ENCODE measurements at regions not wholly inside any gene's neighbourhood (a gene's known extent, or its start where the extent isn't known, plus 50 kb on each side); places are given as distances from the start of the nearest gene placed in this dataset.

DNA sequence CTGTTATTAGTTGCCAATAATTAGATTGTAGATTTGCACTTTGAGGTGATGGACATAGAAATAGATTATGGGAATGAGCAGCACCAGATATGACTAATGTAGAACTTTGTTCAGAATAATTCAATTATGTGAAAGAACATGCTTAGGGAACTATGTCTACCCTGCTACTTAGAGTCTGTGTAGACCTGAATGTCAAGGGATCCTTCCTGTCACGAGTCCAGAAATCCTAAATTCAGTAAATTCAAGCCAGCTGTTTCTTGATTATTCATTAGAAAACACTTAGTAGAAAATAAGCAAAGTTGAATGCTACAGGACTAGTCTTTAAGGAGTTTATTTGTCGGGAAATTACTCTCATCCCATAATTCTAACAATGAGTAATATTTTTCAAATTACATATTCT is 887.3 kb upstream of the SEMA6A start:
- no peak for DNase-seq

GRCh38 chr5:117461403-117461802 is 886.8 kb upstream of the SEMA6A start:
- DNase-seq: no peak

- no peak for DNase-seq
These were observed 883.0 kb upstream of the SEMA6A start for GRCh38 chr5:117457656-117458055.

DNA sequence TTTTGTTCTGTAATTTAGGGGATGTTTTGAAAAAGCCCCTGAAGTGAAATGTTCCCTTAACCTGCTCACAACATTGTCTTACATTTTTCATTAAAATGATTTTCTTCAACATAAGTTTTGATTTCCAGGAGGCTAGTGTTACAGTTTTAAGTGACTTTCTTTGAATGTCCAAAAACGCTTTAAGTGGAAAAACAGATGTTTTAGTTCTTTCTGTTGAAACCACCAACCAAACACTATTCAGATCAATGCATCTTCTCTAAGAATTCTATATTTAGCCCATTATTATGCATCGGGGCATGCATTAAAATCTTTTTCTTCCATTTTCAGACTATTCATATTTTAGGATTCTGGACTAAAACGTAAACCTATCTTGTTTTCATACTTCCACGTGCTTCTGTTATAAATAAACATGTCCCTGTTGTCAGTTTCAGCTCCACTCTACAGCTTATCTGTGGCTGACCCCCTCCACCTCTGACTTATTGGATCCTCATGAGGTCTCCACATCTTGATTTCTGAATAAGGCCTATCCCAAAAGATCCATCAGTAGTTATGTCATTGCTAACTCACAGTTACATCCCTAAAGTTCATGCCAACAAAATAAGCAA is 882.3 kb upstream of the SEMA6A start:
- no peak for DNase-seq

DNA sequence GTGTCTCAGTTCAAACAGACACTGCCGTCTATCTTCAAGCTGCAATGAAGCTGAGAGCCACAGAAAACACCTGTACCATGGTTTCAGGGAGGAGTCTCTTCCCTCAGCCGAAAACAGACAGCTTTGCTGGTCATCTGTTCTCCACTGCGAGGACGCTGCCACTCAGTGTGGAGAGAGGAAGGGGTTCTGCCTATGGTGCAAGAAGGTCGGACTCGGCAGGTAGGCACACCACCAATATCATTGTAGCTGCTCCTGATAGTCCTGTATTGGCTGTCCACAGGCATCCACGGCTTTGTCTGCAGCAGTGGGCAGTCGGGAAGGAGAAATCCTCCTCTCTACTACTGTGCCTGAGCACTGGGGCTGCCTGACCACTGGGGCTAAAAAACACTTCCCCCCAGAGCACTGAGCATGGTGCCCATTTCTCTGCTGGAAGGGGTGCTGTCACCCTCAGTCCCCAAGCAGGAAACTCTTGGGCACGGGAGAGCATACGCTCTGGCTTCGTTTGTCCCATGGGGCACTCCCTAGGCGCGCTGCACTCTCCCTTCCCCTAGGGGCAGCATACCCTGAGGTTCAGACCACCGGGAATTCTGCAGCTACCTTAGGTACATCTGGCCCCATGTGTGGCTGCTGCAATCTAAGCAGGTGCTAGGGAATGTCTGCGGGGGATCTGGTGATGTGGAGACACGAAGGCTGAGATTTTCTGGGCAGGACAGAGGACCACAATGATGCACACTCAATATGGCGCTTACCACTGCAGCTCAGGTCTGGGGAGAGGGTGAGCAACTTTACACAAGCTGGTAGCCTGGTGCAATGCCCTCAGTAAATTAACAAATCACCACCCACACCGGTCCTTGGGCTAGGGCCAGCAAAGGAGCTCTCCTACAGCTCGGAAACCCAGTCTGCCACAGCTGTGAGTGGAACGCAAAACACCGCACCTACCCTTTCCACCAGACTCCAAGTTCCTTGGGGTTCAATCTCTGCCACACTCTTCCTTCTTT is 880.9 kb upstream of the SEMA6A start:
- no peak for DNase-seq

- DNase-seq: peak; percentile 16
These were observed 880.1 kb upstream of the SEMA6A start for GRCh38 chr5:117454716-117455212.

DNA sequence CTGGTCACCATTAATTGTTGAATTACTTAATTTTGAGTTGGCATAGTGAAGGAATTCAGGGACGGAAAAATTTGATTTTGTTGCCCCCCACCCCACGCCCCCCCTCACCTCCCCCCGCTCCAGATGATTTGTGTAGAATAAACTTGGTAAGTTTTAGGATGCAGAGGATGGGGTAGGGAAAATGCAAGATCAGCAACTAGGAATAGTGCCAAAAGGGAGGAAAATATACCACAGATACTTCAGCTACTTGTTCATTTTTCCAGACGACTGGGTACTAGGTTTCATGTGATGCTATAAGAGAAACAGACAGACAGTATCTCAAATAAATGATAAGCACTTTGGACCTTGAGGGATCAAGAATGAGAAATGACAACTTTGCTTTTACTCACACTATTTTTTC is 862.2 kb upstream of the SEMA6A start:
- no peak for DNase-seq

DNA sequence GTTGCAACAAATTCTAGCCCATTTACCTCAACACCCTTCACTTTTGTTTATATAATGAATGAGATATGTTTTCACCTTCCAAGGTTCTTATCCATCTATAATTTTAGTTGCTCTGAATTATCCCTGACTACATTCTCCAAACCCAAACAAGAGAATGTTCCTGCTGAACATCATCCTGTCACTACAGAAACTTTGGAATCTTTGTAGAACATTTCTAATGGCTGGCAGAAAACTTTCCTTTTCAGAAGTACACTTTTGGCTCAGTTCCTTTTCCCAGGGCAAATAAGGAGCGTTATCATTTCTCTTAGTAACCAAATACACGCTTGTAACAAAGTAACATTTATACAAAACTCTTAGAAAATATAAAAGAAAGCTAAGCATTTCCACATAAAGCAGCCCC is 860.6 kb upstream of the SEMA6A start:
- no peak for DNase-seq

- DNase-seq: no peak
These were observed 859.6 kb upstream of the SEMA6A start for GRCh38 chr5:117434254-117434653.

DNA sequence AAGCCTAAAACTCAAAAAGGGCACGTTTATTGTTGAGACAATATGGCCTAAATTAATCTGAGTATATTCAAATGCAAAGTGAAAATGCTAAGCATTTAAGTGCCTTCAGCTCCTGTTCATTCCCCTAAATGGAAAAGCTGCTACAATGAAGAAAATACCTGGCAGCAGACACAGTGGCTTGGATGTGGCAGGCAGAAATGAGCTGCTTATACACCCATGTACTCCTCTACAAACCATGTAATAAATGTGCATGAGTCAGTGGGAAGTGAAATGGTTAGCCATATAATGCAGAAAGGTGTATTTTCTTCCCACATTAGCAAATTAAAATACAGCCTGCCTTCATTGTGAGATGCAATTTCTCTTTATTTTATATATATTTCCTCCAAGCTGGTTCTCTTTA is 859.2 kb upstream of the SEMA6A start:
- DNase-seq: no peak

DNA sequence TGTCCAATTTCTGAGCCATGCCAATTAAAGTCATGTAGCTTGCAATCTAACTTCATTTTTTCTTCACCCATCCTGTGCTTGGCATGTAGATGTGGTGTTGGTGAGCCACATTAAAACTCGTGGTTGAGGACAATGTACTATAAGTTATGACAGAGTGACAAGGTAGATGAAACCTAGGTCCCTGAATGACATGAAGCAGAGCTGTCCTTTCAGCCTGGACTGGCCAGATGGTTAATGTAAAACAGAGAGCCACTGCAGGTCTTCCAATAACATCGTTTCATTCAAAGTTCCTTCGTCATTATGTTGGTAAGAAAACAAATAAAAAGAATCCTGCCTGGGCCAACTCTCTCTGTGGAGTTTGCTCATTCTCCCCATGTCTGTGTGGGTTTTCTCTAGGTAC is 856.5 kb upstream of the SEMA6A start:
- no peak for DNase-seq

DNA sequence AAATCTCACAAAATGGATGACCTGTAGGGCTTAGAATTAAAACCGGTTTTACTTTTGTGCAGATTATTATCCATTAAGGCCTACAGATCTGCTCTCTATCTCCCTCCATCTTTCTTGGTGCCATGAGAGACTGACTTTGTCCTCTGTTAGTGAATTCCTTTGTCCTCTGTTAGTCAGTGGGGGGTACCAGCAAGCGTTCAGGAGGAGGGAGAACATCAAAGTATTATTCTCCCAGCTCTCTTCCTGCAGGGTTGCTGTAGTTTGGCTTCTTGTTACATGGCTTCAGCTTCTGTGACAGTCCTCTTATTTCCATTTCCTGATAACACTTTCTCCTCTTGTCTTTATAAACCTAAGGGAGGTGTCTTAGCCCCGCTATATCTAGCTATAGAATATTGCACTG is 850.5 kb upstream of the SEMA6A start:
- no peak for DNase-seq

DNA sequence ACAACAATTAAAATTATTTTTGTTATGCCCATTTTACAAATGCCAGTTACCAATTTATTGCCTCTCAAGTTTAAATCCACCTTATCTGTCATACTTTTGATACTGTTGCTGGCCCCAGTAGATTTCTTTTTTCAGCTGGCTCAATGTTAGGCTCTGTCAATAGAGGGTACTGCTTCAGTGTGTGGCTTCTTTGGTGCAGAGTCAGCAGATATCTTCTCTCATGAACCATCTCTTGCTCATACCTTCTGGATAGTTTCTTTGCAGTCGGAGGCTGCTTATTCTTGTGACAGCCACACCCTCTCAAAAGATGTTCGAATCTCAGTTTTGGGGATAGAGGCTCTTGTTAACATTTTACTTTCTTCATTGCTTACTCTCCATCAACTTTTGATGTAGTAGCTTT is 849.9 kb upstream of the SEMA6A start:
- DNase-seq: no peak

GRCh38 chr5:117417501-117417900 is 842.9 kb upstream of the SEMA6A start:
- no peak for DNase-seq

GRCh38 chr5:117414926-117415325 is 840.3 kb upstream of the SEMA6A start:
- no peak for DNase-seq

GRCh38 chr5:117411701-117412100 is 837.1 kb upstream of the SEMA6A start:
- no peak for DNase-seq

DNA sequence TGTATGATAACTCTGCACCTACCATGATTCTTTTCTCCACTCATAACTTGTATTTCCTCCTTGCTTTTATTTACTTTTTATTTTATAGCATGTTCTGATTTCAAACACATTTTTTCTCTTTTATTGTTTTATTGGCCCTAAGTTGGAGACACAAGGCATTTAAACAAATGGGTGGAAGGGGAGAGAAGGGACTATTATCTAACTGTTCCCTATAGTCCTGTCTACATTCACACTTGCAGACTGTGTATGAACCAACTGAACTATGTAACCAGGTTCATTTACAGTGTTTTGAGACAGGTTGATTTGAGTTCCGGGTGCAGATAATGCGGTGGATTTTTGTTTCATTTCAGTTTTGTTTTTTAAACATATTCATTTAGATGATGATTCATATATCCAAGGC is 830.6 kb upstream of the SEMA6A start:
- DNase-seq: no peak

DNA sequence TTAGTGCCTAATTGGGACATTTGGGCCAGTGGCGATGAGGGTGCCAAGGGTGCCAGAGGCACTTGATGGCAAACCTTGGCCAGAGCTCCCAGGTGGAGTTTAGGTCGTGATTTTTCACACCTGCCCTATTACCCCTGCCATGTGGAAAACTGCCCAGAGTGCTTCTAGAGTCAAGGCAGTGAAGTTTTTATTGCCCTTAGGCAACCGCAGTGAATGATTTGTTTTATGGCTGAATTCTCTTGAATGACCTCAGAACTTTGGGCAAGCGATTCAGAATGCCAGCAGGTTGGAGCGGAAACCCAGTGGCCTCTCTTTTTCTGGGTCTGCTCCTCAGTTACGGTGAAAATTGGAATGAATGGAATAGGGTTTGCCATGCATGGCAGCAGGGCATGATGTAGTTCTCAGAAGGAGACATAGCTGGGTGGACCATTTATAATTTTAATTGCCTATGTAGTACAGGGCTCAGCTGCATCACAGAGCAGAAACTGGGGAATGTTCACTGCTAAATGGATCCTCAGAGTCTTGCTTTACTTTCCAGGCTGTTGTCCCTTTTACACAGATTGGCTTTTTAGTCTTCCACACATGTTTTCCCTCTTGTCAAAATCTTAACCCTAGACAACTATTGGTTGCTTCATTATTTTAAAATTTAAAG is 820.0 kb upstream of the SEMA6A start:
- DNase-seq: no peak

DNA sequence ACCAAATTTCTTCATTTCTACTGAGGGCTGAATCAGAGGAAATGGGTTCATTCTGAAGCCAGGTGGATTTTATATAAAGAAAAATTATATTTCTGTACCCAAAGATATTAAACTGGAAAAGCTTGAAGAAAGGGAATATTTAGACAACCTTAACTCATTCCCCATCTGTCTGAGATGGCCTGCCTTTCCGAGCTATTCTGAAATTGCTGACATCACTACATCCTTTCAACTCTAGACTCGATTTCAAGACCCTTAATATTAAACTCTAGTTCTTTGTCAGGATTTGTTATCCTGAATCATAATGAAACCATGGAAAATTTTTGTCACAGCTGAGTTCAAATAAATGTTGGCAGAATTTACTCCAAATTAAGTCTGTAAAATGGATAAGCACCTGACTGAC is 818.5 kb upstream of the SEMA6A start:
- DNase-seq: no peak

GRCh38 chr5:117380316-117380715 is 805.7 kb upstream of the SEMA6A start:
- no peak for DNase-seq

DNA sequence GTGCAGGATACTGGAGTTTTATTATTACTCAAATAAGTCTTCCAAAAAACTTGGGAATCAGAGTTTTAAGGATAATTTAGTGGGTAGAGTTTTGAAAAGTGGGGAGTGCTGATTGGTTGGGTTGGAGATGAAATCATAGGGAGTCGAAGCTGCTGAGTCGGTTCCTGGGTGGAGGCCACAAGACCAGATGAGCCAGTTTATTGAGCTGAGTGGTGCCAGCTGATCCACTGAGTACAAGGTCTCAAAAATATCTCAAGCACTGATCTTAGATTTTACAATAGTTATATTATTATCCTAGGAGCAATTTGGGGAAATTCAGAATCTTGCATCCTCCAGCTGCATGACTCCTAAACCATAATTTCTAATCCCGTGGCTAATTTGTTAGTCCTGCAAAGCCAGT is 804.9 kb upstream of the SEMA6A start:
- no peak for DNase-seq

- no peak for DNase-seq
These were observed 802.1 kb upstream of the SEMA6A start for GRCh38 chr5:117376748-117377147.

DNA sequence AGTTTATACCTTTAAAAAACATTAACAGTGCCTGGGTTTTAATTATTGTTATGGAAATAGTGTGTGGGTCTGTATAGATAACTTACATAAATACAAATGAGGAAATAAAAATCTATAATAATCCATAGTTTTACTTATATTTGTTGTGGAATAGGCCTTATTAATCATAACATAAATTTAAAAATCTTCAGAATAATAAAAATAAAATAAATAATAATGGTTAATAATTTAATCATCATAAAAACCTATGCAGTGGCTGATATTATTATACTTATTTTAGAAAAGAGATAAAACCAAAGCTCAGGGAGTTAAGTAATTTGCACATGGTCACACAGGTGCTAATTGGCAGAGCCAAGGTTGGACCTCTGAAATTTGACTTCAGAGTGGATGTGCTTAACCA is 785.3 kb upstream of the SEMA6A start:
- no peak for DNase-seq

GRCh38 chr5:117357886-117358285 is 783.3 kb upstream of the SEMA6A start:
- DNase-seq: no peak
